ENCODE measurements at regions not wholly inside any gene's neighbourhood (a gene's known extent, or its start where the extent isn't known, plus 50 kb on each side); places are given as distances from the start of the nearest gene placed in this dataset.

DNA sequence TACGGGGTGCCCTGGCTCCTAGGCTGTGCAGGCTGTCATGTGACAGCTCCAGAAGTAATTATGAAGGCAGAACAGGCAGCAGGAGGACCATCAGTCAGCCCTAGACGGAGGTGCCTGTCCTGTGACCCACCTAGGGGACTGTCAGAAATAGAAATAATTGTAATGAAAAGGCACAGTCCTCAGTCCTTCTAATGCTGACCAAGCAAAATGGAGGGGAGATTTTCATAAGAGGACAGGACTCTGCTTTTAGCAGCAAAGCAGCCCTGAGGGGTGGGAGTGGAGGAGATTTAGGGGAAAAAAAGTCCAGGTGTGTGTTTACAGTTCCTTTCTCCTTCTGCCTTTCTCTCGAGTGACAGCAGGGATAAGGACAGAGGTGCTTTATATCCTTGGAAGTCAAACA is 108.3 kb upstream of the KIRREL3 start:
- Mint-ChIP-seq H3K27me3 (no peaks in the 10 kb centered on the region), H3K27ac (no peak overlapping the region), H3K4me1 (no peaks in the 10 kb centered on the region), H3K9me3 (no peaks in the 10 kb centered on the region), H3K4me3 (no peak overlapping the region), H3K36me3 (no peaks in the 10 kb centered on the region)
- no peak for ATAC-seq

DNA sequence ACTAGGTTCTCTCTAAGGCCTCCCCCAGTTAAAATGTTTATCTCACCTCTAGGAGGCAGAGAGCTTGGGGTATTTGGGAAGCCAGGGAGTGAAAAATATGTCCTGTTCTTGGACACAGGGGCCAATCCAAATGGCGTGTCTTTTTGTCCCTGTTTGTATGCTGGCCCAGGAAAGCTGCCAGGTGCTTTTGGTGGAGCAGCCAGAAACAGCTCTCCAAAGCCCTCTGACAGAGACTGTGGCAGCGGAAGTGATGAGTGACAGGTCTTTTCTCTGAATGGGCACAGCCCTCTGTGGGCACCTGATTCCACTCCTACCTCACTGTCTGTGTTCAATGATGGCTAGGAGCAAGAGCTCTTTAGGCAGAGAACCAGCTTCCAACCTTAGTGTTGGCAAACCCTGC is 106.4 kb upstream of the KIRREL3 start:
- Mint-ChIP-seq H3K27ac (no peak overlapping the region), H3K4me3 (no peak overlapping the region), H3K27me3 (no peaks in the 10 kb centered on the region), H3K4me1 (no peaks in the 10 kb centered on the region), H3K9me3 (no peaks in the 10 kb centered on the region), H3K36me3 (no peaks in the 10 kb centered on the region)
- no peak for ATAC-seq

DNA sequence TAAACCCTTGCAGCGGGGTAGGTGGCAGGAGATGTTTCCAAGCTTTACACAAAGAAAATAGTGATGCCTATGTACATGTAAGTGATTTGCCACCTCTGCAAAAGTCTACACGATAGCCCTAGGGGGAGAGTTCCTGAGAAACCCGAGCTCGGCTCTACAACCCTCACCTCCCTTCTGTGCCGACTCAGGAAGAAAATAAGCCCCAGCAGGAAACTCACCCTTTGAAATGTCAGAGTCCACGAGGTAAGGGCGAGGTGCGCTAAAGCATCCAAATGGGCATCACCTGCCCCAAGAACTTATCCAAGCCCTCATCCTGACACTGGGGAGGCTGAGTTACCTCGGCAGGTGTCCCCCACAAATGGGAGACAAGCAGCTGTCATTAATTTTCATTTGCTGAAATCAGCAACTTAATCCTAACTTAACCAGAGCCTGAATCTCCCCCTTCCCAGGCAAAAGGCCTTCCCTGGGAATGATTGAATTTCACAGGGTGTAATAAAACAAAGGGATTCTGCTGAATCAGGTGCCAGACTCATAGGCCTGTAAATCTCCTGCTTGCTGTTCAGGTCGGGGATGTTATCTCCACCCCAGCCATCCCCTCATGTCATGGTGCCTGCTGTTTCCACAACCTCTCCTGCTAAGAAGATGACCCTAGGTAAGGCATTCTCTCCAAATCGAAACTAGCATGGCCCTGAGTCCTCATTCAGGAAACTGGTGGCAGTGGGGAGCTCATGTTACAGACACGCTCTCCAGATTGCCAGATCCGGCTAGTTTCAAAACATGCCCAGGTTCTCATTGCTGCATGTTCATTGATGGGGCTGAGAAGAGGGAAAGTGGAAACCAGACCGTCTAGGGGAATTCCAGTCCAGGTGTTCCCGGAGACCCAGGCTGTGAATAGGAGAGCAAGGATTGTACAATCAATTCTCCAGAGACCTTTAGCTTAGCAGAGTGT is 105.3 kb upstream of the KIRREL3 start:
- no peak for ATAC-seq
- Mint-ChIP-seq H3K36me3 (no peaks in the 10 kb centered on the region), H3K9me3 (no peaks in the 10 kb centered on the region), H3K27ac (no peak overlapping the region), H3K4me1 (no peaks in the 10 kb centered on the region), H3K4me3 (no peak overlapping the region), H3K27me3 (no peaks in the 10 kb centered on the region)

DNA sequence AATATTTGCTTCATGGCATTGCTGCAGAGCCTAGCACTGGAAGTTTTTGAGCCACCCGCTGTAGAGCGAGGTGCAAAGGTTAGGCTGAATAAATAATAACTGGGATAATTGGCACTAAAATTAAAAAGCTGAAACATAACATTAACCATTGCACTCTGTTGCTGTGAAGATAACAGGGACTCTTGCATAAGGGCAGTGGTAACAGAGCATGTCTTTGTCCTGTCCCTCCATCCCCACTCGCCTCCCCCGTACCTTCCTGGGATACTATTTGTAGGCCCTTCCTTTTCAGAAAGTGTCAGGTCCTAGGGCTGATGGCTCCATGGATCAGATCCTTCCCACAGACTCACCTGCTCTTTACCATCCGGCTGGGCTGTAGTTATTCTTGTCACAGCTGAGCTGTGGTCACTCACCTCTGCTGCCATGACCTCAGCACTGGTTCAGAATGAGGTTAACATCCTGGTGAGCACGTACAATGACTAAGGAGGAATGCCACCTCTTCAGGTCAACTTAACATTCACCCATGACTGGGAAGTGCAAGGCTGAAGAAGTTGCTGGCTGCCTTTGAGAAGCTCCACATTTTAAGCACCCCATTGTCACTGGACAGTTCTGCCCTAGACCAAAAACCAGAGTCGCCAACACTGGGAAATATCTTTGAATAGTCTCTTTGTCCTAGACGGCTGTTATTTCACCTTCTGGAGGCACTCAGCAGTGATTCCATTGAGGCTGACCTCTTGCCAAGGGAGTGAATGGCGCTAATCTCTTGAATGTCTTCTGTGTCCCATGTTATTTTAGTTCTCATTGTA is 103.2 kb upstream of the KIRREL3 start:
- Mint-ChIP-seq H3K27me3 (no peaks in the 10 kb centered on the region), H3K4me3 (no peak overlapping the region), H3K4me1 (no peaks in the 10 kb centered on the region), H3K9me3 (no peaks in the 10 kb centered on the region), H3K27ac (no peak overlapping the region), H3K36me3 (no peaks in the 10 kb centered on the region)
- no peak for ATAC-seq

DNA sequence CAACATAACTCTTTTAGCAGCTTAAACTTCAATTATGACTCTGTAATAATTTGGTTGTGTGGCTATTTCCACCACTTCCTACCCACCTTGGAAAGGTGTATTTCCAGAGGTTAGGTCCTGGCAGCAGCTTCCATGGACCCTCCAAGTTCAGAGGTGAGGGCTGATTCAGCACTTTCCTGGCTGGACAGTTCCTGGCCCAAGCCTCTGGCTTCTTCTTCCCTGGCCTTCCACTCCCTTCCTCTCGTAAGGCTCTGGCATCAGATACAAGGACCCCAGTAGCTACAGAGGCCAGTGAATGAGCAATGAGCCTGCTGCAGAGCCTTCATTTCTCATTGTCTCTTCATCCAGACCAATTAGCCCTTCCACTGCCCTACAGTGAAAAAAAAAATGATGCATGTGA is 98.1 kb upstream of the KIRREL3 start:
- Mint-ChIP-seq H3K27ac (no peak overlapping the region), H3K4me1 (no peaks in the 10 kb centered on the region), H3K4me3 (no peak overlapping the region), H3K36me3 (no peaks in the 10 kb centered on the region), H3K27me3 (no peaks in the 10 kb centered on the region), H3K9me3 (no peaks in the 10 kb centered on the region)
- ATAC-seq = no peak

DNA sequence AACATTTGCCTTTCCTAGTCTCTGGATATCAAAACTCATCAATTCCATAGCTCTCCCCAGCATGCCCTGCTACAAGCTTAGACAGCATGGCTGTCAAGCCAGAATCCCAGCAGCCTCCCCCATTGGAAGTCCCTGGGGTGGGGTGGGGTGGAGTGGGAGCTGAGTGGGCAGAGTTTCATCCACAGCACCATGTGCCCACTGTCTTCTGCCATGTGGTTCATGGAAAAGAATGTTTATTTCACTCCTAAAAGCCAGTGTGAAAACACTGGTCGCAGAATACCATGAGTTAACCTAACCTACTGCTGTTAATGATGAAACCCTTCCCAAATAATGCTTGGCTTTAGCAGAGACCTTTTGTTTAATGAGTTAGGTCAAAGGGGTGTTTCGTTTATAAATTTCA is 80.2 kb upstream of the KIRREL3 start:
- no peak for ATAC-seq
- no peaks in the 10 kb centered on the region for H3K27me3 Mint-ChIP-seq
- peaks cover 2% of the 10 kb centered on the region for H3K9me3 Mint-ChIP-seq
- H3K4me1 Mint-ChIP-seq = no peaks in the 10 kb centered on the region
- H3K36me3 Mint-ChIP-seq = no peaks in the 10 kb centered on the region
- H3K27ac Mint-ChIP-seq = no peak overlapping the region
- H3K4me3 Mint-ChIP-seq = no peak overlapping the region

DNA sequence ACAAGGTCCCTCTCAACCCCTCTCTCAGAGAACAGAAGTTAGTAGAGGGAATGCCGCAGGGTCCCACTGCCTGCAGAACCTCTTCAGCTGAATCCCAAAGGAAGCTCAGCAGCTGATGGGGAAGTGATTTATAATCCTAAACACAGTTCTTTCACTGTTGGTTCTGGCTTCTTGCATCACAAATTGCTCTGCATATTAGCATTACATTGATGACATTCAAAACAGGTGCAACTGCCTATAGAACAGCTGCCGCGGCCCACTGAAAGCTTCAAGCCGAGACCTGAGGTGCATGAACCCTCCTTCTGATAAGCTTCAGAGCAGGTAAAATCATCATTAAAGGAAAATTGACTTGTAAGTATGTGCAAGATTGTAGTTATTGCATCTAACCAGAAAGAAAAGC is 75.2 kb upstream of the KIRREL3 start:
- no peak overlapping the region for H3K27ac Mint-ChIP-seq
- H3K9me3 Mint-ChIP-seq = no peaks in the 10 kb centered on the region
- H3K27me3 Mint-ChIP-seq = no peaks in the 10 kb centered on the region
- no peak for ATAC-seq
- H3K4me1 Mint-ChIP-seq = peaks cover 6% of the 10 kb centered on the region
- H3K4me3 Mint-ChIP-seq = no peak overlapping the region
- no peaks in the 10 kb centered on the region for H3K36me3 Mint-ChIP-seq

DNA sequence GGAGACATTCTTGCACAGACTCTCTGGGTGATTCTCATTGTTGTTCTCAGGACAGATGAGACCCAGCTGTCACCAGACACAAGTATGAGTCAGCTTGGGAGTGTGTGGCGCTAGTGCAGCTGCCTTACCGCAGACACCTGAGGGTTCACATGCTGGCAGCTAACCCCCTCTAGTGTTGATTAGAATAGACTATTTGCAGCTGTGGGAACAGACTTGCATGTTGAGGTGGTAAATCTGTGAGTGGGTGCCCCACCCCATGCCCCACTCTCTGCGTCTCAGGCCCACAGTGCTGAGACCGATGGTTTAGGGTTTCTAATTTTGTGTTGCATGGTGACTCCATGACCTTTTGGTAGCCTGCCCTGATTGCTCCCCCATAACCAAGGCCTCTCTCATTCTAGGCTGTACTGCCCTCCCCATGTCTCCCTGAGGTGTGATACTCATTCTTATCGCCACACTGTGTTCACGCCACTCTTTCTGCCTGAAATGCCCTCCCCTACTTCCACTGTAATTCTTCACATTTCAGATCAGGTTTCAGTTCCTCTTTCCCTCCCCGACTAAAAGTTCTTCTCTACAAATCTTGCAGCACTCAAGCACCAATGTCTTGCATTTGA is 73.7 kb upstream of the KIRREL3 start:
- Mint-ChIP-seq H3K27me3 (no peaks in the 10 kb centered on the region), H3K36me3 (no peaks in the 10 kb centered on the region), H3K4me1 (peaks cover 6% of the 10 kb centered on the region), H3K27ac (peak overlapping the region; percentile 2), H3K9me3 (peaks cover 2% of the 10 kb centered on the region), H3K4me3 (no peak overlapping the region)
- ATAC-seq = peak; percentile 85

DNA sequence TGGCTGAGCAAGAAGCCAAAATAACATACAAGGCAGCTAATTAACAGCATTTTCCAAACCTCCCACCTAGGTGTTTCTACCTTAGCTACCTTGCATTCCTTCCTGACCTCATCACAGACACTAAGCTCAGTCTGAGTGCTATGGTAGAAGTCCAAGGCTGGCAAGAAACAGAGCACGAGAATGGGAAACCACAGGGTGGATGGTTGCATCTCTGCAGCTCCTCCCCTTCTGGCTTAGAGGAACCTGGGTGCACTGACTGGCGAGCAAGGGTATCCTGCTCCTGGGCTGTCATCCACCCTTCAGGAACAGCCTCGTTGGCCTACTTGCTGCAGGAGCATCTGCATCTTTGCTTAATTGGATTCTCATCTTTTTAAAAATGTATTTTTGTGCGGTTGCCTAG is 73.1 kb upstream of the KIRREL3 start:
- H3K4me1 Mint-ChIP-seq = peaks cover 6% of the 10 kb centered on the region
- peaks cover 2% of the 10 kb centered on the region for H3K9me3 Mint-ChIP-seq
- no peaks in the 10 kb centered on the region for H3K36me3 Mint-ChIP-seq
- no peak overlapping the region for H3K4me3 Mint-ChIP-seq
- H3K27ac Mint-ChIP-seq = no peak overlapping the region
- H3K27me3 Mint-ChIP-seq = no peaks in the 10 kb centered on the region
- no peak for ATAC-seq

DNA sequence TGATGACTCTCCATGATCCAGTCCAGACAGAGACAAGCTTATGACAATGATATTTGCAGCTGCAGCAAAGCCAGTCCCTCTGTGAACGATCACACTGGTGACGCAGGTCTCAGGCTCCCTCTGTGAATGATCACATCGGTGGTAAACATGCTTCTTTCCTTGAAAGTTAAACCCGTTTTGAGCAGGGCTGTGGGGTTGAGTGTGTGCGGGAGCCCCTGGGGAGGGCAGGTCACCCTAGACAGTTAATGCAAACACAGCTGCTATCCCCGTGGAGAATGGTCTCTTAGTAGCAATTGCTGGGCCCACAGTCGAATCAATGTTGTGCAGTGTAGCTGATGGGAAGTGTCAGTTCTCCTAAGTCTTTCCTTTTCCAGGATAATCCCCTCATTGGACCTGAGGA is 71.0 kb upstream of the KIRREL3 start:
- peaks cover 2% of the 10 kb centered on the region for H3K9me3 Mint-ChIP-seq
- H3K27ac Mint-ChIP-seq = no peak overlapping the region
- peaks cover 6% of the 10 kb centered on the region for H3K4me1 Mint-ChIP-seq
- no peak for ATAC-seq
- no peaks in the 10 kb centered on the region for H3K27me3 Mint-ChIP-seq
- H3K36me3 Mint-ChIP-seq = no peaks in the 10 kb centered on the region
- H3K4me3 Mint-ChIP-seq = no peak overlapping the region

DNA sequence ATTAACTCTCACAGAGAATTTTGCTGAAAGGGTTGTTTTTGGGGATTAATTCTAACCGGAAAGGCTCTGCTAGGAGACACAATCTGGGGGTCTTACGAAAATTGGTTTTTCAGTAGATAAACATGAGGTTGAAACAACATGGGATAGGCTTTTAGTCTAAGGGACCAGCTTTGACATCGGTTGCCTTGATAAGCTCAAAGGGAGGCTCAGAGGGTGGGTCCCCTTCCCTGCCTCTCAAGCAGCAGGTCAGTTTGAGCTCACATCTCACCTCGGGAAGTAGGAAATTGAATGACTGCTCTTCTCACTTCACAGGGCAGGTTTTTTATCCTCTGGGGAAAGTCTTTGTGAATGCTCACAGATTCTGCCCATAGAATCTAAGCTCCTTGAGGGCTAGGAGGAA is 70.2 kb upstream of the KIRREL3 start:
- ATAC-seq = no peak
- Mint-ChIP-seq H3K9me3 (peaks cover 2% of the 10 kb centered on the region), H3K4me1 (peaks cover 6% of the 10 kb centered on the region), H3K4me3 (no peak overlapping the region), H3K27ac (no peak overlapping the region), H3K36me3 (no peaks in the 10 kb centered on the region), H3K27me3 (no peaks in the 10 kb centered on the region)

DNA sequence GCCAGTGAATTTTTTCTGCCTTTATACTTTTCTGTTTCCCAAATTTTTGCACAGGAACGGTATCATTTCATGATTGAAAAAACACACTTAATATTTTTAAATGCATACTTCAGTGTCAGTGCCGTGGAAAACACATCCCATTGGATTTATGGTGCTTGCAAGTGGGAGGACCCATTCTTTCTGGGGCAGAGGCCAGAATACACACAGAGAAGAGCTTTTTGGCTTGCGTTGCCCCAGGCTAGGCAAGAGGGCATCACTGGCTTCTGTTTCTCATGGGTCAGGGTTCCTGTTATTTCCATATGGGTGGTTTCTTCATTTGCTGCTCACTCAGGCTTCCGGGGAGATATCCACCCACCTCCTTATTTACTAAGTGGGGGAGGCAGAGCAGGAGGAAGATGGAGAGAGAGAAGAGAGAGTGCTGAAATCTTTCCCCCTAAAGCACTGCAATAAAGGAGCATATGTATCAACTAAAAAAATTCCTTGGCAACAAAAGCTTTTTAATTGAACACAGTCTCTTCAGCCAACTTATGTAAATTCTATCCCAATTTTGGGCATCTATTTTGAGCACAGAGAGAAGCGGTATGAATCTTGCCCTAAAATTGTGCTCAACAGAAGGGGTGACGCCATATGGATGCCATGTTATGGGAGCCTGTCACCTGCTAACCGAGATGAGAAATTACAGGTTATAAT is 66.0 kb upstream of the KIRREL3 start:
- H3K4me1 Mint-ChIP-seq = no peaks in the 10 kb centered on the region
- H3K9me3 Mint-ChIP-seq = peaks cover 2% of the 10 kb centered on the region
- H3K36me3 Mint-ChIP-seq = no peaks in the 10 kb centered on the region
- no peak for ATAC-seq
- H3K27ac Mint-ChIP-seq = no peak overlapping the region
- H3K4me3 Mint-ChIP-seq = no peak overlapping the region
- H3K27me3 Mint-ChIP-seq = no peaks in the 10 kb centered on the region

DNA sequence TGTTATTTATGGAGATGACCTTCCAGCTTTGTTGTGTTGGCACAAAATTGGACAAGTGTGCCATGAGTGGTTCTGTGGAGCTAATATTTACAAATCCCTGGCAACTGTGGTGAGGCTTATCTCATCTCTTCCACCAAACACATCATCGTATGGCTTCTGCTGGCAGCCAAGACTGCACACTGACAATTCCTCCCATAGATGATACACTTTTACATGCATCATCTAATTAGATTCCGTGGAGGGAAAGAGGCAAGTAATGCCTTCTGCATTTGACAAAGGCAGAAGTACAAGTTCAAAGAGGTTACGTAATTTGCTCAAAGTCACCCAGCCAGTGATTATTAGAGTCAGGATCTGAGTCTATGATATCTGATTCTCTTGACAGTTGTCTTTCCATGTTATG is 62.7 kb upstream of the KIRREL3 start:
- no peak overlapping the region for H3K27ac Mint-ChIP-seq
- H3K4me1 Mint-ChIP-seq = no peaks in the 10 kb centered on the region
- no peaks in the 10 kb centered on the region for H3K27me3 Mint-ChIP-seq
- H3K36me3 Mint-ChIP-seq = no peaks in the 10 kb centered on the region
- no peak overlapping the region for H3K4me3 Mint-ChIP-seq
- no peak for ATAC-seq
- H3K9me3 Mint-ChIP-seq = no peaks in the 10 kb centered on the region

DNA sequence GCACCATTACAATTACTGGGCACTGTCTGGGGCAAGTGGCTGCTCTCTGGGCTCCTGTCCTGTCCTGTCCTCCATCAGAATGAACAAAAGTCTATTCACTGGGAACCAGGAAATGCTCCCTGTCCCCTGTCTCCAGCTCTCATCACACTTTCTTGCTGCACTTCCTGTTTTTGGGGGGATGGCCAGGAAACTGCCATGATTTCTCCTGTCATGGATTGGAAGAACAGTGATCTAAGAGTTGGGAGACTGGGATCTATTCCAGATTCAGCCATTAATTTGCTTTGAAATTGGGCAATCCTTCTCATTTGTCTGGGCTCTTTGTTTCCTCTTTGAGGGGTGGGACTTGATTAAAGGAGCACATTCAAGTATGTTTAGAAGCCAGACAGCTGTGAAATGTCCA is 61.4 kb upstream of the KIRREL3 start:
- Mint-ChIP-seq H3K27ac (no peak overlapping the region), H3K4me3 (no peak overlapping the region), H3K36me3 (no peaks in the 10 kb centered on the region), H3K4me1 (no peaks in the 10 kb centered on the region), H3K27me3 (no peaks in the 10 kb centered on the region), H3K9me3 (no peaks in the 10 kb centered on the region)
- no peak for ATAC-seq

DNA sequence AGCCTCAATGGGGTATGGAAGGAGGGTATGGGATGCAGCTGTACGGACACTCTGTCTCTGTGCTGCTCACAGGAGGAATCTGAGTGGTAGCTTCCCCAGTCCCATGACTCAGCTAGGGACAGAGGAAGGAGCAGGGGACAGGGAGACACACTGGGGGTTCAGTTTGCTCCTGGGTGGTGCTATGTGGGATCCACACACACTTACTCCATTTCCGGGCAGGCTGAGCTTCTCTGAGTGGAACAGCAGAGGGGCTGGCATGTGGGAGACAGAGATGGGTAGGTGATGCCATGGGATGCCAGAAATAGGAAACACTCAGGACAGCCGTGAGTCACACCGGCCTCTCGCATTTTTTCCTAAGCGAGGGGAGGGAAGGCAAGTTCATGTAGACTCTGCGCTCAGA is 59.2 kb upstream of the KIRREL3 start:
- Mint-ChIP-seq H3K4me3 (no peak overlapping the region), H3K27ac (no peak overlapping the region), H3K4me1 (peaks cover 5% of the 10 kb centered on the region), H3K36me3 (no peaks in the 10 kb centered on the region), H3K27me3 (no peaks in the 10 kb centered on the region), H3K9me3 (peaks cover 3% of the 10 kb centered on the region)
- no peak for ATAC-seq
